GM12872 (cell line): ENCODE measurements at regions not wholly inside any gene's neighbourhood (a gene's known extent, or its start where the extent isn't known, plus 50 kb on each side); places are given as distances from the start of the nearest gene placed in this dataset.

Source experiments
- TF ChIP-seq, protein P1 (sequence below): IDR thresholded peaks from 3 replicates; pipeline ENCODE4 v1.5.1; 2011; ENCODE audit warnings: low read depth, mild to moderate bottlenecking, low read length, moderate library complexity; ENCODE audit not compliant: insufficient read depth

DNA sequence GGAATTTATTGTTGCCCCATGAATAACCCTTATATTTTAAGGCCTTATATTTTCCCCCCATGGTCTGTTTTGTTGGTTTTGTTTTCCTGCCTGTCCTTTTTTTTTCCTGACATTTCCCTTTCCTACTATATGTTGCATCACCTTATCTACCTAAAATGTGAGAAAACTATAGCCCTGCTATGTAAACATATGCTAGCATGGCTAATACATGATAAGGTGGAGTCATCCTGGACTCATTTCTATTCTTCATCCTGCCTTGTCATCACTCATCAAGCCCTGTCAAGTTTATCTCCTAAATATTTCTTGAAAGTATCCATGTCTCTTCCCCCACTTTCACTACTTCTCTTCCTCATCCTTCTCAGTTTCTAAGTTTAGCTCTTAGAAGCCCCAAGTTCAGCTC lies 2168.8 kb upstream of the RAG2 start:
- TF ChIP-seq, protein P1, sequence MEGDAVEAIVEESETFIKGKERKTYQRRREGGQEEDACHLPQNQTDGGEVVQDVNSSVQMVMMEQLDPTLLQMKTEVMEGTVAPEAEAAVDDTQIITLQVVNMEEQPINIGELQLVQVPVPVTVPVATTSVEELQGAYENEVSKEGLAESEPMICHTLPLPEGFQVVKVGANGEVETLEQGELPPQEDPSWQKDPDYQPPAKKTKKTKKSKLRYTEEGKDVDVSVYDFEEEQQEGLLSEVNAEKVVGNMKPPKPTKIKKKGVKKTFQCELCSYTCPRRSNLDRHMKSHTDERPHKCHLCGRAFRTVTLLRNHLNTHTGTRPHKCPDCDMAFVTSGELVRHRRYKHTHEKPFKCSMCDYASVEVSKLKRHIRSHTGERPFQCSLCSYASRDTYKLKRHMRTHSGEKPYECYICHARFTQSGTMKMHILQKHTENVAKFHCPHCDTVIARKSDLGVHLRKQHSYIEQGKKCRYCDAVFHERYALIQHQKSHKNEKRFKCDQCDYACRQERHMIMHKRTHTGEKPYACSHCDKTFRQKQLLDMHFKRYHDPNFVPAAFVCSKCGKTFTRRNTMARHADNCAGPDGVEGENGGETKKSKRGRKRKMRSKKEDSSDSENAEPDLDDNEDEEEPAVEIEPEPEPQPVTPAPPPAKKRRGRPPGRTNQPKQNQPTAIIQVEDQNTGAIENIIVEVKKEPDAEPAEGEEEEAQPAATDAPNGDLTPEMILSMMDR: no peak

DNA sequence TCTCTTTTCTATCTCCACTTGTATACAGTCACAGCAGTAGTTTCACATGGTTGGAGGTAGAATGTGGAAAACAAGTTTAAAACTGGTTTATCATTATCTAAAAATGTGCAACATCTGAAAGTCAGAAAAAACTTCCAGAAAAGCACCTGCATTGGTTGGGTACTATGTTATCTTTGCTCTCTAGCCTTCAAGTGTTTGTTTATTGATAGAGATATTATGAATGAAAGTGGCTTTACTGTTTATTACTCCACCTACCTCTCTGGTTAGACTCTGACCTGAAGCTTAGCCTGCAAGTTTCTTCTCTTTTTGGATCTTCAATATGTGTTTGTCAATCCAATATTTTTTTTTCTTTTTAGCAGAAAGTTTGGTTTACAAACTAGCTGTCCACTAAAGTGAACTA lies 2161.4 kb upstream of the RAG2 start:
- TF ChIP-seq, protein P1: no peak

DNA sequence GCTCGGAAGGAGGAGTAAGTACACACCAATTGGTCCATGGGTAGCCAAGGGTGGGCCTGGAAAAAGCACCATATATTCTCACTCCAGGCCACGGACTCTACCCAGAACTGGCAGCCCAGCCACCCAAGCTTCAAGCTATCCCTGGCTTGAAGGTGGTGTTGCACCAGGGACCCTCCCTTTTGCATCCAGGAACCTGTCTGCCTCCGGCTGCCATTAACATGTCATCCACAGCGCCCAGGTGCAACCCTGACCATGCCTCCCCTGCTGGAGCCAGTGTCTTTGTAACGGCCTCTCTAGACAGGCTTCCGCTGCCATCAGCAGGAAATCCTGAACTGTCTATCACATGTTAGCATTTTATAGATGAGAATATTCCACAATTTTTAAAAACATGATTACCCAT lies 2158.5 kb upstream of the RAG2 start:
- TF ChIP-seq, protein P1: no peak

DNA sequence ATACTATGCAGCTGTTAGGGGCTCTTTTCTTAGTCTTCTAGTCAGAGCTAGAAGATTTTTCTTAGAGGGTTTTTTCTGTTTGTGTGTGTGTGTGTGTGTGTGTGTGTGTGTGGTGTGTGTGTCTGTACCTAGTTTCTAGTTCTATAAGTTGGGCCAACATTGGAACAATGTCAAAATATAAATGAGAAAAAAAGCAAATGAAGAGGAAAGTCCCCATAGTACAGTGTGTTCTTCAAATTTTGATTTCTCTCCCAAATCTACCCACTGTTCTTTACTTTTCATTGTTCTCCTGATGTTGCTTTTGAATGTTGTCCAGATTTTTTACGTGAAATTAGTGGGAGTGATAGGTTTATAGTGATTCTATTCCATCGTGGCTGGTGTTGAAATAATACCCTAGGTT lies 2153.4 kb upstream of the RAG2 start:
- TF ChIP-seq, protein P1: no peak

DNA sequence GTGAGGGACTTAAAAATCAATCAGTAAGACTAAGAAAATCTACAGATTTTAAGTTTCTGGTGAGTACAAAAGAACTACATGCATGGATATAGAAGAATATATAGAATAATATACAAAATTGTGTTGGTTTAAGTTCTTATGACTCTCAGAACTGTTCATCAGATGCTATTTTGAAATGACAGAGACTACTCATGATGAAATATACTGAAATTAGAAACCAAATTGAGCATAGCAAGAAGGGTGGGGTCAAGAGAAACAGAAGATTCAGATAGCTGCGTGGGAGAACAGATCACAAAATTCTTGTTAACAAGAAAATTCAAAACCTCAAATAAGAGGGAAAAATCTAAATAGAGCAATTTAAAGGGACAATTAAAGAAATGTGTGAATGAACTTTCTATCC lies 2125.3 kb upstream of the RAG2 start:
- TF ChIP-seq, protein P1: no peak

DNA sequence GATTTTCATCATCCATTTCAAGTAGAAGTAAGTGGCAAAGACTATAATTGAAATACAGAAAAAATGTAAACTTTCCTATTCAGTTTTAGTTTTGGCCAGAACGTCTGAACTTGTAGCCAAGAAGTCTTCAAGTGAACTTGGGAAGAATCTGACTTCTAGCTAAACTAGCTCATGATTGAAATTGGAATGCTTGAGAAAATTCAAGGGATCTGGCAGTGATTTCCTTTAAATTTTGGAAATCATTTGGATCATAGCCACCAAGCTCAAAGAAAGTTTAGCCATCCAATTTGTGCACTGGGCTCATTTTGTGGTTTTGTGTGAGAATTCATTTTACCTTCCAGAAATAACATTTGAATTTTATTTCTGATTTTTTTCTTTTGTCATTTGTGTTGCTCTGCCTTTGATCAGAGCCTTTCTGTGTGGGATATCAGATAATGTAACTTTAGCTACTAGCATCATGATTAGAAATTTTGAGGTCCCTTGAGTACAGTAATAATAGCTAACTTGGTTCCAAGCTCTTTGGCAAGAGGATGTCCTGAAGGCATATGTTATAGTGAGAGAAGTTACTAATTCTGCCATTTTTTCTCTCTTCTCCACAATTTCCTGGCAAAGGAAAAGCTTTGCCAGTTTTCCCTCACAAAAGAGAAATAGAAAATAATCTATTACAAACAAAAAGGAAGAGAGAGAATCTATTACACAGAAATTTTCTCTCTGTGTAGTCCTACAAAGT lies 2123.7 kb upstream of the RAG2 start:
- TF ChIP-seq, protein P1: no peak

DNA sequence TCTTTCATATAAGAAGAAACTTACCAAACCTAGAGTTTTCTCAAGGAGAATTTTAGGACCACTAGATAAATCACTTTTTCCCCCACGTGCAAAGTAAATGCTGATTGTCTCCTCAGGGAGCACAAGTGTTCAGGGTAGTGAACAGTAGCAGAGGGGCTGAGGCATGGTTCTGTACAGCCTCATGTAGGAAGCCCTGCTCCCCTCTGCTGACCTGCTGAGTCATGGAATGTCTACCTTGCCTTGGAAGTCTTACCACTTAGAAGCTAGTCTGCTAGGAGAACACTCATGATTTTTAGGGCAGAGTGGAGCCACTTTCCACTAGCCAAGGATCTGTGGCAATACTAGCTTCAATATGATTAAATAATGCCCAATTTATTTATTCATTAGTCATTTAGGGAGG lies 2120.6 kb upstream of the RAG2 start:
- TF ChIP-seq, protein P1: no peak
